T-helper 17 cell (primary cell): ENCODE measurements at regions not wholly inside any gene's neighbourhood (a gene's known extent, or its start where the extent isn't known, plus 50 kb on each side); places are given as distances from the start of the nearest gene placed in this dataset.
A peak's percentile ranks its signal among the peaks of the same experiment; 100 is the strongest.

ENCODE experiments used
- ATAC-seq: fragments of 150-1000 bp; cut with Tn5 transposase; 2 replicates; pipeline ENCODE4 v1.10.0; 2021; ENCODE audit warnings: mild to moderate bottlenecking, moderate library complexity
- DNase-seq, 3 donors: peaks; one replicate each; pipeline versions ENCODE4 v3.0.0 to v3.0.0-alpha.2; 2020 to 2021
- H3K9me3 ChIP-seq: one replicate; pipeline ENCODE4 v1.7.0; 2013; ENCODE audit warnings: low read length, mild to moderate bottlenecking; ENCODE audit not compliant: control insufficient read depth, poor library complexity, severe bottlenecking
- H3K27ac Mint-ChIP-seq: one replicate; pipeline ENCODE4 v1.8.0; 2022; ENCODE audit warnings: mild to moderate bottlenecking, moderate library complexity, mixed read lengths
- H3K27me3 Mint-ChIP-seq: one replicate; pipeline ENCODE4 v1.8.0; 2022; ENCODE audit warnings: mixed read lengths
- H3K36me3 Mint-ChIP-seq: one replicate; pipeline ENCODE4 v1.8.0; 2022; ENCODE audit warnings: low read depth, mixed read lengths
- H3K4me1 Mint-ChIP-seq: one replicate; pipeline ENCODE4 v1.8.0; 2022; ENCODE audit warnings: mild to moderate bottlenecking, mixed read lengths
- H3K4me3 Mint-ChIP-seq: one replicate; pipeline ENCODE4 v1.8.0; 2022; ENCODE audit warnings: mild to moderate bottlenecking, moderate library complexity, mixed read lengths

- no peak for DNase-seq
Measured at GRCh38 chr12:125210104-125210755, 145.0 kb downstream of the AACS start.

GRCh38 chr12:125211464-125211863 is 146.2 kb downstream of the AACS start:
- no peak for DNase-seq
- Mint-ChIP-seq H3K4me1 (no peaks in the 10 kb centered on the region), H3K4me3 (no peak overlapping the region), H3K27ac (no peak overlapping the region), H3K27me3 (peaks cover 37% of the 10 kb centered on the region), H3K36me3 (peaks cover 2% of the 10 kb centered on the region)
- H3K9me3 ChIP-seq = no peaks in the 10 kb centered on the region
- ATAC-seq = no peak

More at GRCh38 chr12:125210104-125210755, 145.0 kb downstream of the AACS start:
- H3K27me3 Mint-ChIP-seq = peaks cover 45% of the 10 kb centered on the region
- H3K27ac Mint-ChIP-seq = no peak overlapping the region
- peaks cover 2% of the 10 kb centered on the region for H3K36me3 Mint-ChIP-seq
- no peaks in the 10 kb centered on the region for H3K9me3 ChIP-seq
- no peak for ATAC-seq
- H3K4me1 Mint-ChIP-seq = no peaks in the 10 kb centered on the region
- no peak overlapping the region for H3K4me3 Mint-ChIP-seq

GRCh38 chr12:125214289-125214688 is 149.1 kb downstream of the AACS start:
- DNase-seq = no peak
- H3K4me1 Mint-ChIP-seq = no peaks in the 10 kb centered on the region
- no peak overlapping the region for H3K27ac Mint-ChIP-seq
- H3K4me3 Mint-ChIP-seq = no peak overlapping the region
- peaks cover 33% of the 10 kb centered on the region for H3K27me3 Mint-ChIP-seq
- H3K36me3 Mint-ChIP-seq = no peaks in the 10 kb centered on the region
- no peaks in the 10 kb centered on the region for H3K9me3 ChIP-seq
- ATAC-seq = no peak

- DNase-seq = no peak
- Mint-ChIP-seq H3K4me3 (no peak overlapping the region), H3K27ac (no peak overlapping the region), H3K27me3 (peaks cover 42% of the 10 kb centered on the region), H3K36me3 (no peaks in the 10 kb centered on the region), H3K4me1 (no peaks in the 10 kb centered on the region)
- ATAC-seq = no peak
- no peaks in the 10 kb centered on the region for H3K9me3 ChIP-seq
Measured at GRCh38 chr12:125216756-125217155, 151.5 kb downstream of the AACS start.

GRCh38 chr12:125217308-125217707 is 152.1 kb downstream of the AACS start:
- Mint-ChIP-seq H3K36me3 (no peaks in the 10 kb centered on the region), H3K27ac (peak overlapping the region; percentile 12), H3K4me3 (no peak overlapping the region), H3K4me1 (no peaks in the 10 kb centered on the region), H3K27me3 (peaks cover 41% of the 10 kb centered on the region)
- H3K9me3 ChIP-seq = no peaks in the 10 kb centered on the region
- DNase-seq (no peak), ATAC-seq (no peak)

GRCh38 chr12:125218952-125219351 is 153.7 kb downstream of the AACS start:
- no peaks in the 10 kb centered on the region for H3K36me3 Mint-ChIP-seq
- DNase-seq = no peak
- peaks cover 53% of the 10 kb centered on the region for H3K27me3 Mint-ChIP-seq
- no peak overlapping the region for H3K4me3 Mint-ChIP-seq
- no peaks in the 10 kb centered on the region for H3K9me3 ChIP-seq
- H3K4me1 Mint-ChIP-seq = peaks cover 2% of the 10 kb centered on the region
- no peak overlapping the region for H3K27ac Mint-ChIP-seq
- no peak for ATAC-seq

- Mint-ChIP-seq H3K27ac (no peak overlapping the region), H3K4me3 (no peak overlapping the region)
Measured at GRCh38 chr12:125220404-125221273, 155.4 kb downstream of the AACS start.

GRCh38 chr12:125221602-125222001 is 156.4 kb downstream of the AACS start:
- H3K9me3 ChIP-seq = no peaks in the 10 kb centered on the region
- peaks cover 70% of the 10 kb centered on the region for H3K27me3 Mint-ChIP-seq
- no peak overlapping the region for H3K27ac Mint-ChIP-seq
- peaks cover 2% of the 10 kb centered on the region for H3K4me1 Mint-ChIP-seq
- ATAC-seq (no peak), DNase-seq (no peak)
- no peak overlapping the region for H3K4me3 Mint-ChIP-seq
- H3K36me3 Mint-ChIP-seq = no peaks in the 10 kb centered on the region

More at GRCh38 chr12:125220404-125221273, 155.4 kb downstream of the AACS start:
- H3K27me3 Mint-ChIP-seq = peaks cover 63% of the 10 kb centered on the region
- peaks cover 2% of the 10 kb centered on the region for H3K4me1 Mint-ChIP-seq
- no peaks in the 10 kb centered on the region for H3K36me3 Mint-ChIP-seq
- ATAC-seq = no peak
- no peaks in the 10 kb centered on the region for H3K9me3 ChIP-seq
- DNase-seq = no peak

GRCh38 chr12:125222876-125223275 is 157.6 kb downstream of the AACS start:
- Mint-ChIP-seq H3K4me1 (peaks cover 2% of the 10 kb centered on the region), H3K27me3 (peaks cover 68% of the 10 kb centered on the region), H3K4me3 (no peak overlapping the region), H3K36me3 (no peaks in the 10 kb centered on the region), H3K27ac (no peak overlapping the region)
- DNase-seq (no peak), ATAC-seq (no peak)
- H3K9me3 ChIP-seq = no peaks in the 10 kb centered on the region

GRCh38 chr12:125225641-125226040 is 160.4 kb downstream of the AACS start:
- DNase-seq = no peak
- H3K9me3 ChIP-seq = no peaks in the 10 kb centered on the region
- H3K36me3 Mint-ChIP-seq = no peaks in the 10 kb centered on the region
- H3K4me1 Mint-ChIP-seq = peaks cover 2% of the 10 kb centered on the region
- ATAC-seq = no peak
- H3K27me3 Mint-ChIP-seq = peaks cover 74% of the 10 kb centered on the region
- H3K27ac Mint-ChIP-seq = no peak overlapping the region
- no peak overlapping the region for H3K4me3 Mint-ChIP-seq

- no peak for DNase-seq
- ATAC-seq = no peak
- no peak overlapping the region for H3K4me3 Mint-ChIP-seq
- H3K9me3 ChIP-seq = no peaks in the 10 kb centered on the region
- peaks cover 51% of the 10 kb centered on the region for H3K27me3 Mint-ChIP-seq
- H3K36me3 Mint-ChIP-seq = no peaks in the 10 kb centered on the region
- no peaks in the 10 kb centered on the region for H3K4me1 Mint-ChIP-seq
- no peak overlapping the region for H3K27ac Mint-ChIP-seq
Measured at GRCh38 chr12:125228519-125229260, 163.5 kb downstream of the AACS start.

- Mint-ChIP-seq H3K4me3 (no peak overlapping the region), H3K4me1 (no peaks in the 10 kb centered on the region), H3K27ac (no peak overlapping the region), H3K27me3 (peaks cover 51% of the 10 kb centered on the region), H3K36me3 (no peaks in the 10 kb centered on the region)
- no peaks in the 10 kb centered on the region for H3K9me3 ChIP-seq
- DNase-seq (no peak), ATAC-seq (no peak)
Measured at GRCh38 chr12:125229878-125230530, 164.8 kb downstream of the AACS start.

- no peak overlapping the region for H3K4me3 Mint-ChIP-seq
- peaks cover 44% of the 10 kb centered on the region for H3K27me3 Mint-ChIP-seq
- peaks cover 2% of the 10 kb centered on the region for H3K36me3 Mint-ChIP-seq
- H3K9me3 ChIP-seq = no peaks in the 10 kb centered on the region
- no peak overlapping the region for H3K27ac Mint-ChIP-seq
- H3K4me1 Mint-ChIP-seq = no peaks in the 10 kb centered on the region
- ATAC-seq (no peak), DNase-seq (no peak)
Measured at GRCh38 chr12:125233319-125233718, 168.1 kb downstream of the AACS start.
